ENCODE measurements at regions not wholly inside any gene's neighbourhood (a gene's known extent, or its start where the extent isn't known, plus 50 kb on each side); places are given as distances from the start of the nearest gene placed in this dataset.
A peak's percentile ranks its signal among the peaks of the same experiment; 100 is the strongest.

GRCh38 chr4:23361453-23361852 is 528.4 kb downstream of the PPARGC1A start:
- Mint-ChIP-seq H3K27me3 (no peaks in the 10 kb centered on the region), H3K4me1 (ENCODE audit: low read depth in 2 of 2) (no peaks in the 10 kb centered on the region), H3K27ac (no peak overlapping the region), H3K4me3 (no peak overlapping the region), H3K9me3 (peaks cover 3% of the 10 kb centered on the region), H3K36me3 (no peaks in the 10 kb centered on the region)
- peak in 1 of 2 donors; percentile 33 for ATAC-seq
- DNase-seq (ENCODE audit: low spot score) = no peak

- no peak overlapping the region for H3K4me3 Mint-ChIP-seq
- no peaks in the 10 kb centered on the region for H3K27me3 Mint-ChIP-seq
- DNase-seq (ENCODE audit: low spot score) (no peak), ATAC-seq (no peak)
- peaks cover 4% of the 10 kb centered on the region for H3K9me3 Mint-ChIP-seq
- no peaks in the 10 kb centered on the region for H3K4me1 Mint-ChIP-seq (ENCODE audit: low read depth in 2 of 2)
- H3K27ac Mint-ChIP-seq = no peak overlapping the region
- no peaks in the 10 kb centered on the region for H3K36me3 Mint-ChIP-seq
These were observed 529.1 kb downstream of the PPARGC1A start for GRCh38 chr4:23360718-23361117.

GRCh38 chr4:23355258-23355657 is 534.6 kb downstream of the PPARGC1A start:
- H3K4me1 Mint-ChIP-seq (ENCODE audit: low read depth in 2 of 2) = no peaks in the 10 kb centered on the region
- H3K4me3 Mint-ChIP-seq = no peak overlapping the region
- H3K27ac Mint-ChIP-seq = no peak overlapping the region
- no peaks in the 10 kb centered on the region for H3K27me3 Mint-ChIP-seq
- DNase-seq (ENCODE audit: low spot score) (no peak), ATAC-seq (no peak)
- H3K9me3 Mint-ChIP-seq = peaks cover 10% of the 10 kb centered on the region
- H3K36me3 Mint-ChIP-seq = no peaks in the 10 kb centered on the region

GRCh38 chr4:23353200-23353599 is 536.6 kb downstream of the PPARGC1A start:
- no peak overlapping the region for H3K27ac Mint-ChIP-seq
- H3K4me1 Mint-ChIP-seq (ENCODE audit: low read depth in 2 of 2) = no peaks in the 10 kb centered on the region
- H3K36me3 Mint-ChIP-seq = no peaks in the 10 kb centered on the region
- DNase-seq (ENCODE audit: low spot score) = no peak
- ATAC-seq = no peak
- H3K4me3 Mint-ChIP-seq = no peak overlapping the region
- no peaks in the 10 kb centered on the region for H3K27me3 Mint-ChIP-seq
- H3K9me3 Mint-ChIP-seq = peaks cover 10% of the 10 kb centered on the region

- DNase-seq (ENCODE audit: low spot score) (no peak), ATAC-seq (no peak)
- Mint-ChIP-seq H3K4me3 (no peak overlapping the region), H3K36me3 (peaks cover 10% of the 10 kb centered on the region), H3K9me3 (peaks cover 12% of the 10 kb centered on the region), H3K27me3 (no peaks in the 10 kb centered on the region), H3K27ac (no peak overlapping the region), H3K4me1 (ENCODE audit: low read depth in 2 of 2) (no peaks in the 10 kb centered on the region)
These were observed 540.9 kb downstream of the PPARGC1A start for GRCh38 chr4:23348789-23349498.

- no peak overlapping the region for H3K4me3 Mint-ChIP-seq
- H3K4me1 Mint-ChIP-seq (ENCODE audit: low read depth in 2 of 2) = peaks cover 2 to 12% of the 10 kb centered on the region in 2 donors
- ATAC-seq = no peak
These were observed 552.6 kb downstream of the PPARGC1A start for GRCh38 chr4:23337292-23337691.

GRCh38 chr4:23333946-23334878 is 555.6 kb downstream of the PPARGC1A start:
- H3K4me1 Mint-ChIP-seq (ENCODE audit: low read depth in 2 of 2) = peaks cover 2 to 12% of the 10 kb centered on the region in 2 donors
- H3K27me3 Mint-ChIP-seq = no peaks in the 10 kb centered on the region
- peak overlapping the region; percentile 73 to 76 for H3K27ac Mint-ChIP-seq
- peaks cover 17% of the 10 kb centered on the region for H3K9me3 Mint-ChIP-seq
- H3K4me3 Mint-ChIP-seq = peak overlapping the region; percentile 36
- H3K36me3 Mint-ChIP-seq = peaks cover 7% of the 10 kb centered on the region
- ATAC-seq = peak; percentile 81 to 83
- no peak for DNase-seq (ENCODE audit: low spot score)

More at GRCh38 chr4:23337292-23337691, 552.6 kb downstream of the PPARGC1A start:
- H3K27ac Mint-ChIP-seq = no peak overlapping the region
- DNase-seq (ENCODE audit: low spot score) = no peak
- H3K36me3 Mint-ChIP-seq = peaks cover 7% of the 10 kb centered on the region
- H3K27me3 Mint-ChIP-seq = no peaks in the 10 kb centered on the region
- peaks cover 15% of the 10 kb centered on the region for H3K9me3 Mint-ChIP-seq

- H3K4me3 Mint-ChIP-seq = peak overlapping the region; percentile 36
- no peaks in the 10 kb centered on the region for H3K27me3 Mint-ChIP-seq
- ATAC-seq (peak; percentile 78 to 81), DNase-seq (ENCODE audit: low spot score) (no peak)
- H3K36me3 Mint-ChIP-seq = peaks cover 7% of the 10 kb centered on the region
- H3K9me3 Mint-ChIP-seq = peaks cover 15% of the 10 kb centered on the region
- H3K27ac Mint-ChIP-seq = peak overlapping the region; percentile 73 to 76
- H3K4me1 Mint-ChIP-seq (ENCODE audit: low read depth in 2 of 2) = peaks cover 2 to 12% of the 10 kb centered on the region in 2 donors
These were observed 556.3 kb downstream of the PPARGC1A start for GRCh38 chr4:23333556-23333945.

GRCh38 chr4:23332313-23332712 is 557.5 kb downstream of the PPARGC1A start:
- H3K27me3 Mint-ChIP-seq = no peaks in the 10 kb centered on the region
- no peak overlapping the region for H3K27ac Mint-ChIP-seq
- peaks cover 12% of the 10 kb centered on the region for H3K9me3 Mint-ChIP-seq
- ATAC-seq (no peak), DNase-seq (ENCODE audit: low spot score) (no peak)
- H3K4me3 Mint-ChIP-seq = no peak overlapping the region
- no peaks in the 10 kb centered on the region for H3K36me3 Mint-ChIP-seq
- H3K4me1 Mint-ChIP-seq (ENCODE audit: low read depth in 2 of 2) = peaks cover 2 to 12% of the 10 kb centered on the region in 2 donors

- no peaks in the 10 kb centered on the region for H3K36me3 Mint-ChIP-seq
- H3K27ac Mint-ChIP-seq = no peak overlapping the region
- peaks cover 7% of the 10 kb centered on the region for H3K9me3 Mint-ChIP-seq
- no peaks in the 10 kb centered on the region for H3K4me1 Mint-ChIP-seq (ENCODE audit: low read depth in 2 of 2)
- no peaks in the 10 kb centered on the region for H3K27me3 Mint-ChIP-seq
- H3K4me3 Mint-ChIP-seq = no peak overlapping the region
- DNase-seq (ENCODE audit: low spot score) (no peak), ATAC-seq (no peak)
These were observed 562.7 kb downstream of the PPARGC1A start for GRCh38 chr4:23327120-23327519.

- Mint-ChIP-seq H3K4me3 (no peak overlapping the region), H3K36me3 (peaks cover 8% of the 10 kb centered on the region), H3K27ac (peak overlapping the region in 1 of 2 donors; percentile 61), H3K4me1 (ENCODE audit: low read depth in 2 of 2) (no peaks in the 10 kb centered on the region), H3K27me3 (no peaks in the 10 kb centered on the region), H3K9me3 (peaks cover 8% of the 10 kb centered on the region)
- ATAC-seq = peak in 1 of 2 donors; percentile 24
- no peak for DNase-seq (ENCODE audit: low spot score)
These were observed 565.7 kb downstream of the PPARGC1A start for GRCh38 chr4:23324021-23324690.

GRCh38 chr4:23323436-23323835 is 566.4 kb downstream of the PPARGC1A start:
- Mint-ChIP-seq H3K36me3 (peaks cover 8% of the 10 kb centered on the region), H3K4me1 (ENCODE audit: low read depth in 2 of 2) (no peaks in the 10 kb centered on the region), H3K4me3 (no peak overlapping the region), H3K9me3 (peaks cover 11% of the 10 kb centered on the region), H3K27ac (no peak overlapping the region), H3K27me3 (no peaks in the 10 kb centered on the region)
- no peak for ATAC-seq
- DNase-seq (ENCODE audit: low spot score) = no peak

- no peak overlapping the region for H3K27ac Mint-ChIP-seq
- no peaks in the 10 kb centered on the region for H3K27me3 Mint-ChIP-seq
- no peak overlapping the region for H3K4me3 Mint-ChIP-seq
- peaks cover 8% of the 10 kb centered on the region for H3K36me3 Mint-ChIP-seq
- ATAC-seq (no peak), DNase-seq (ENCODE audit: low spot score) (no peak)
- no peaks in the 10 kb centered on the region for H3K4me1 Mint-ChIP-seq (ENCODE audit: low read depth in 2 of 2)
- H3K9me3 Mint-ChIP-seq = peaks cover 11% of the 10 kb centered on the region
These were observed 567.1 kb downstream of the PPARGC1A start for GRCh38 chr4:23322732-23323131.
